Sigmoid colon (tissue), 6 donors: ENCODE measurements at regions not wholly inside any gene's neighbourhood (a gene's known extent, or its start where the extent isn't known, plus 50 kb on each side); places are given as distances from the start of the nearest gene placed in this dataset.

Experiments used
- DNase-seq: peaks from one replicate; pipeline ENCODE4 v3.0.0-alpha.2; 2019
- H3K27ac ChIP-seq, 4 donors: fragments of 200-600 bp; sonication (generic); one replicate each; pipeline ENCODE4 v1.5.1; 2016 to 2019; ENCODE audit warnings: mild to moderate bottlenecking in 1 of 4
- H3K27me3 ChIP-seq, 3 donors: fragments of 200-600 bp; sonication (generic); one replicate each; pipeline ENCODE4 v1.5.1; 2019; ENCODE audit warnings: mild to moderate bottlenecking in 1 of 3
- H3K36me3 ChIP-seq, 4 donors: fragments of 200-600 bp; sonication (generic); one replicate each; pipeline ENCODE4 v1.5.1; 2016 to 2019
- H3K4me1 ChIP-seq, 4 donors: fragments of 200-600 bp; sonication (generic); one replicate each; pipeline ENCODE4 v1.5.1; 2017 to 2019
- H3K4me3 ChIP-seq, 4 donors: fragments of 200-600 bp; sonication (generic); one replicate each; pipeline ENCODE4 v1.5.1; 2017 to 2019; ENCODE audit warnings: mild to moderate bottlenecking in 2 of 4, moderate library complexity in 1 of 4
- H3K9me3 ChIP-seq, 4 donors: fragments of 200-600 bp in 3 of 4; sonication (generic) in 3 of 4; one replicate each; pipeline versions ENCODE4 v1.5.1 to v1.6.1; 2013 to 2019
- CTCF ChIP-seq, 4 experiments: fragments of 450-650 bp in 3 of 4; fragments of 200-600 bp in 1 of 4; IDR thresholded peaks; one replicate each; pipeline ENCODE4 v1.5.1; 2016 to 2019; ENCODE audit warnings: antibody characterized with exemption in 4 of 4, mild to moderate bottlenecking in 3 of 4, moderate library complexity in 2 of 4
- EP300 ChIP-seq, 4 donors: sonication (generic); formaldehyde crosslinking; IDR thresholded peaks; one replicate each; pipeline ENCODE4 v1.6.1; 2017; ENCODE audit warnings: antibody characterized with exemption in 4 of 4
- POLR2A ChIP-seq, 2 donors: fragments of 450-650 bp; IDR thresholded peaks; one replicate each; pipeline ENCODE4 v1.6.1; 2016; ENCODE audit warnings: antibody characterized with exemption in 2 of 2, mild to moderate bottlenecking in 2 of 2, moderate library complexity in 2 of 2
- POLR2AphosphoS5 ChIP-seq, 4 donors: sonication (generic); formaldehyde crosslinking; IDR thresholded peaks; one replicate each; pipeline ENCODE4 v1.6.1; 2017; ENCODE audit warnings: antibody characterized with exemption in 4 of 4
- WGBS, 2 donors: extraction: QIAGEN DNeasy Blood & Tissue Kit; methylation state at CpG; one replicate each; pipeline ENCODE4 v1.1.7; 2013; 5-methylcytosine and 5-hydroxymethylcytosine counted together
- intact Hi-C: fragments of 100-400 bp; cut with DNase I; formaldehyde crosslinking; loops from one replicate; pipeline ENCODE4 v1.15.1; 2023
- donor health status: healthy with polysubstance abuse.
- donor health status: healthy.

GRCh38 chr4:55020131-55020530 is 105.3 kb downstream of the KDR start:
- DNase-seq, result no peak
- no peaks in the 10 kb centered on the region for H3K27me3 ChIP-seq
- WGBS, 2 donors, result 62 to 79% methylated on average over 2 of the region's 2 CpGs
- H3K4me1 ChIP-seq, result no peaks in the 10 kb centered on the region
- no peaks in the 10 kb centered on the region for H3K9me3 ChIP-seq
- H3K4me3 ChIP-seq, result no peak overlapping the region
- intact Hi-C loops, result no loop called here
- no peak overlapping the region for H3K27ac ChIP-seq
- no peak for TF ChIP-seq POLR2A (IDR thresholded peaks at IDR 0.05)
- no peak for TF ChIP-seq EP300 (IDR thresholded peaks at IDR 0.05)
- no peaks in the 10 kb centered on the region for H3K36me3 ChIP-seq

DNA sequence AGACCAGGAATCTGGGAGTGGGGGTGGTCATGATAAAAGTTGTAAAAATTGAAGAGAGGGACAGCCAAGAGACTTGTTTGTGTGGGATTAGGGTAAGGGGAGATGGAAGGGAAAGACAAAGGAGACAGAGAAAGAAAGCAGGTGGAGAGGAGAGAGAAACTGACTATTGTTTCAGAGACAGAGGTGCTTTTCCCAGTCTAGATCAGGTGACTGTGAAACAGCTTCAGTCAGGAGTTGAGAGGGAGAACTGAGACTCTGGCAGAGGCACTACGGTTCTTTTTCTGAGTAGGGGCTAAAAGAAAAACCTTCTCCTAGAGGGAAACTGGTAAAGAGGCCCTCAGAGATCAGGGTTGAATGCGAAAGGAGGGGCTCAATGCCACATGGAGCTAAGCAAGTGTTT is 106.4 kb downstream of the KDR start:
- H3K27me3 ChIP-seq, result no peaks in the 10 kb centered on the region
- no peak overlapping the region for H3K4me3 ChIP-seq
- H3K27ac ChIP-seq, result no peak overlapping the region
- H3K36me3 ChIP-seq, result no peaks in the 10 kb centered on the region
- 45 to 74% methylated on average over 2 of the region's 2 CpGs for WGBS, 2 donors
- intact Hi-C loops, result no loop called here
- no peak for DNase-seq
- no peaks in the 10 kb centered on the region for H3K4me1 ChIP-seq
- no peak for TF ChIP-seq EP300 (IDR thresholded peaks at IDR 0.05)
- TF ChIP-seq POLR2AphosphoS5 (IDR thresholded peaks at IDR 0.05), result no peak
- TF ChIP-seq POLR2A (IDR thresholded peaks at IDR 0.05), result no peak
- TF ChIP-seq CTCF (IDR thresholded peaks at IDR 0.05), result no peak
- no peaks in the 10 kb centered on the region for H3K9me3 ChIP-seq

DNA sequence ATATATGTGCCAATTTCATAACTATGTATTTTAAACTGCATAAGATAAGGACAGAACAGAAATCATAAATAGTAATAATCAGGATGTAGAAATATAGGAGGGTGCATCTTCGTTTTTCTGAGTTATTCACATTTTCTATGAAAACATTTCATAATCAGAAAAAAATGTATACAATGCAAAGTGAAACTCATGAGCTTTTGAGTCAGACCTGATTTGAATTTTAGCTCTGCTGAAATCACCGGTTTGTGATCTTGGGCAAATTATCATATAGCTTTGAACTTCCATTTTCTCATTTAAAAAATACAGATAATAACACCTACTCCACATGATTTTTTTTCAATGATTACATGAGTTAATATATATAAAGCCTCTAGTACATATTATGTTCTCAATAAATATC is 106.9 kb downstream of the KDR start:
- no peaks in the 10 kb centered on the region for H3K27me3 ChIP-seq
- intact Hi-C loops, result no loop called here
- WGBS, 2 donors, result 51 to 63% methylated on average over 2 of the region's 2 CpGs

DNA sequence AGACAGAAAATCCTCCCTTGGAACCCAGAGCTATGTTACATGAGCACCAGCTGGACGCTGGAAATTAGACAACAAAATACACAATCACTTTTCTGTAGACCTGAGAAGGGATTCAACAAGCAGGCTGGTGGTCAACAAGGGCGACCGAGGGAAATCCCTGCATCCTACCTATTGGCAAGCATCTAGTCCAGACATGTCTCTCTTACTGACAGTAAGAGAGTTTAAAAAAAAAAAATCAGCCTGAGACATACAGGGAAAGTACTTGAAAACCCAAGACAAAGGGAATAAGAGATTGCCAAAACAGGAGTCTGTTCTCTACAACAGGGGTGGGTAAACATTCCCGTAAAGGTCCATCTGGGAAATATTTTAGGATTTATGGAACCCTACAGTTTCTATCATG is 108.0 kb downstream of the KDR start:
- WGBS, 2 donors, result 81 to 87% methylated on average over 4 of the region's 4 CpGs
- intact Hi-C loops, result no loop called here
- Histone ChIP-seq H3K4me1 (no peaks in the 10 kb centered on the region), H3K27ac (no peak overlapping the region), H3K4me3 (no peak overlapping the region), H3K36me3 (no peaks in the 10 kb centered on the region), H3K27me3 (no peaks in the 10 kb centered on the region), H3K9me3 (no peaks in the 10 kb centered on the region)
- TF ChIP-seq POLR2A (IDR thresholded peaks at IDR 0.05), result no peak
- TF ChIP-seq EP300 (IDR thresholded peaks at IDR 0.05), result no peak
- no peak for TF ChIP-seq CTCF (IDR thresholded peaks at IDR 0.05)
- TF ChIP-seq POLR2AphosphoS5 (IDR thresholded peaks at IDR 0.05), result no peak
- no peak for DNase-seq

More for the DNA sequence above, 106.9 kb downstream of the KDR start:
- TF ChIP-seq CTCF (IDR thresholded peaks at IDR 0.05) (no peak), POLR2AphosphoS5 (IDR thresholded peaks at IDR 0.05) (no peak)
- no peaks in the 10 kb centered on the region for H3K4me1 ChIP-seq
- no peak overlapping the region for H3K27ac ChIP-seq
- no peak overlapping the region for H3K4me3 ChIP-seq
- DNase-seq, result no peak
- H3K36me3 ChIP-seq, result no peaks in the 10 kb centered on the region
- H3K9me3 ChIP-seq, result no peaks in the 10 kb centered on the region

- intact Hi-C loops, result no loop called here
- Histone ChIP-seq H3K27ac (no peak overlapping the region), H3K4me3 (no peak overlapping the region), H3K9me3 (no peaks in the 10 kb centered on the region), H3K4me1 (no peaks in the 10 kb centered on the region), H3K36me3 (no peaks in the 10 kb centered on the region), H3K27me3 (no peaks in the 10 kb centered on the region)
- DNase-seq, result no peak
- 72 to 75% methylated on average over 2 of the region's 2 CpGs for WGBS, 2 donors
- TF ChIP-seq POLR2AphosphoS5 (IDR thresholded peaks at IDR 0.05) (no peak), POLR2A (IDR thresholded peaks at IDR 0.05) (no peak), EP300 (IDR thresholded peaks at IDR 0.05) (no peak), CTCF (IDR thresholded peaks at IDR 0.05) (no peak)
Observed at GRCh38 chr4:55016131-55016530, 109.3 kb downstream of the KDR start.
